HG03378 (cell line): ENCODE measurements at regions not wholly inside any gene's neighbourhood (a gene's known extent, or its start where the extent isn't known, plus 50 kb on each side); places are given as distances from the start of the nearest gene placed in this dataset.

Source experiments
- ATAC-seq: cut with Tn5 transposase; IDR thresholded peaks from one replicate; pipeline ENCODE4 v1.9.1; 2021; ENCODE audit warnings: mild to moderate bottlenecking, moderate library complexity; ENCODE audit not compliant: unreplicated experiment

GRCh38 chr3:177470197-177470941 is 273.1 kb upstream of the TBL1XR1 start:
- no peak for ATAC-seq

- no peak for ATAC-seq
Observed at GRCh38 chr3:177471733-177472480, 274.6 kb upstream of the TBL1XR1 start.

- ATAC-seq = no peak
Observed at GRCh38 chr3:177473184-177473583, 275.9 kb upstream of the TBL1XR1 start.

GRCh38 chr3:177473903-177474302 is 276.6 kb upstream of the TBL1XR1 start:
- no peak for ATAC-seq

GRCh38 chr3:177474652-177475355 is 277.5 kb upstream of the TBL1XR1 start:
- no peak for ATAC-seq

GRCh38 chr3:177475356-177475665 is 278.0 kb upstream of the TBL1XR1 start:
- ATAC-seq = no peak

GRCh38 chr3:177476495-177476894 is 279.2 kb upstream of the TBL1XR1 start:
- no peak for ATAC-seq

GRCh38 chr3:177476921-177477435 is 279.7 kb upstream of the TBL1XR1 start:
- ATAC-seq = no peak

- no peak for ATAC-seq
Observed at GRCh38 chr3:177478170-177478867, 281.0 kb upstream of the TBL1XR1 start.

GRCh38 chr3:177479630-177480029 is 282.3 kb upstream of the TBL1XR1 start:
- no peak for ATAC-seq

GRCh38 chr3:177481329-177481728 is 284.0 kb upstream of the TBL1XR1 start:
- no peak for ATAC-seq

GRCh38 chr3:177482048-177482691 is 284.9 kb upstream of the TBL1XR1 start:
- ATAC-seq = no peak

GRCh38 chr3:177483182-177483967 is 286.1 kb upstream of the TBL1XR1 start:
- ATAC-seq = no peak

GRCh38 chr3:177484206-177484605 is 286.9 kb upstream of the TBL1XR1 start:
- no peak for ATAC-seq

GRCh38 chr3:177484926-177485325 is 287.6 kb upstream of the TBL1XR1 start:
- no peak for ATAC-seq

GRCh38 chr3:177487635-177488186 is 290.4 kb upstream of the TBL1XR1 start:
- ATAC-seq = no peak

- no peak for ATAC-seq
Observed at GRCh38 chr3:177488740-177489139, 291.5 kb upstream of the TBL1XR1 start.

GRCh38 chr3:177490626-177491025 is 293.3 kb upstream of the TBL1XR1 start:
- ATAC-seq = no peak

GRCh38 chr3:177491296-177492032 is 294.2 kb upstream of the TBL1XR1 start:
- ATAC-seq = no peak
